B cell (primary cell): ENCODE measurements at regions not wholly inside any gene's neighbourhood (a gene's known extent, or its start where the extent isn't known, plus 50 kb on each side); places are given as distances from the start of the nearest gene placed in this dataset.

Experiments
- ATAC-seq: fragments of 200-7000 bp; cut with Tn5 transposase; one replicate; pipeline ENCODE4 v1.10.0; 2021; ENCODE audit warnings: low read depth, mild to moderate bottlenecking, moderate number of reproducible peaks, moderate library complexity
- CTCF ChIA-PET: fragments of 350-600 bp; sonication (Branson Sonifier 250); formaldehyde crosslinking; loops from one replicate; lab custom pipeline; 2021; ENCODE audit warnings: antibody characterized with exemption, inconsistent platforms; lab: Charles Lee
- POLR2A ChIA-PET: fragments of 350-600 bp; sonication (Branson Sonifier 250); formaldehyde crosslinking; loops from one replicate; lab custom pipeline; 2021; ENCODE audit warnings: antibody characterized with exemption; lab: Charles Lee
- DNase-seq: peaks from one replicate; pipeline ENCODE4 v3.0.0; 2013
- H2AFZ ChIP-seq: 2 replicates; pipeline ENCODE4 v1.6.1; 2012; ENCODE audit warnings: mild to moderate bottlenecking, low read depth, low read length; ENCODE audit not compliant: insufficient read depth, poor library complexity, severe bottlenecking
- H3K27ac ChIP-seq, 2 donors: 1 replicate in 1 of 2; 2 replicates in 1 of 2; pipeline ENCODE4 v1.5.1; 2012 to 2013; ENCODE audit warnings: low read length in 2 of 2, mild to moderate bottlenecking in 2 of 2, moderate library complexity in 1 of 2
- H3K27me3 ChIP-seq, 4 experiments: fragments of 200-600 bp in 1 of 4; sonication (generic) in 1 of 4; replicated peaks in 1 of 4; 1 replicate in 2 of 4; 2 replicates in 2 of 4; pipeline versions ENCODE4 v1.6.1 to v1.7.0; 2013 to 2016; ENCODE audit warnings: low read length in 3 of 4, mild to moderate bottlenecking in 2 of 4, mixed read lengths in 1 of 4, moderate library complexity in 1 of 4; ENCODE audit not compliant: insufficient read depth in 4 of 4, control insufficient read depth in 3 of 4; ENCODE audit errors: control extremely low read depth in 1 of 4
- H3K36me3 ChIP-seq, 2 experiments: replicated peaks in 1 of 2; 1 replicate in 1 of 2; 2 replicates in 1 of 2; pipeline versions ENCODE4 v1.6.1 to v1.7.1; 2013; ENCODE audit warnings: low read length in 1 of 2; ENCODE audit not compliant: insufficient read depth in 2 of 2, control insufficient read depth in 1 of 2; ENCODE audit errors: control extremely low read depth in 1 of 2, extremely low read depth in 1 of 2
- H3K4me1 ChIP-seq, 2 donors: fragments of 200-600 bp in 1 of 2; sonication (generic) in 1 of 2; 1 replicate in 1 of 2; 2 replicates in 1 of 2; pipeline versions ENCODE4 v1.5.1 to v1.6.1; 2013 to 2017; ENCODE audit warnings: low read length in 2 of 2; ENCODE audit not compliant: control insufficient read depth in 2 of 2, insufficient read depth in 2 of 2
- H3K4me2 ChIP-seq: replicated peaks from 2 replicates; pipeline ENCODE3; 2012; ENCODE audit warnings: mild to moderate bottlenecking, low read depth, low read length; ENCODE audit not compliant: poor library complexity, severe bottlenecking
- H3K4me3 ChIP-seq, 5 experiments: fragments of 200-600 bp in 1 of 5; sonication (generic) in 1 of 5; 1 replicate in 3 of 5; 2 replicates in 2 of 5; pipeline versions ENCODE4 v1.5.1 to v1.7.0; 2011 to 2016; ENCODE audit warnings: low read length in 4 of 5, mild to moderate bottlenecking in 4 of 5, low read depth in 2 of 5, control low read depth in 1 of 5, moderate library complexity in 1 of 5; ENCODE audit not compliant: insufficient read depth in 1 of 5; ENCODE audit errors: control extremely low read depth in 1 of 5, extremely low read depth in 1 of 5
- H3K79me2 ChIP-seq: fragments of 200-600 bp; sonication (generic); one replicate; pipeline ENCODE4 v1.6.0; 2016; ENCODE audit warnings: low read length; ENCODE audit not compliant: control insufficient read depth, insufficient read depth
- H3K9ac ChIP-seq: fragments of 200-600 bp; sonication (generic); 2 replicates; pipeline ENCODE4 v1.6.1; 2017; ENCODE audit warnings: mild to moderate bottlenecking, low read length, moderate library complexity
- H3K9me3 ChIP-seq, 3 donors: one replicate each; pipeline versions ENCODE4 v1.6.1 to v1.7.1; 2013; ENCODE audit warnings: low read length in 2 of 3; ENCODE audit not compliant: control insufficient read depth in 2 of 3, insufficient read depth in 1 of 3; ENCODE audit errors: control extremely low read depth in 1 of 3
- H4K20me1 ChIP-seq: 2 replicates; pipeline ENCODE4 v1.6.0; 2012; ENCODE audit warnings: mild to moderate bottlenecking, low read length; ENCODE audit not compliant: insufficient read depth, control insufficient read depth, poor library complexity, severe bottlenecking
- H3K27ac Mint-ChIP-seq: one replicate; pipeline ENCODE4 v1.8.0; 2021; ENCODE audit warnings: mixed read lengths
- H3K27me3 Mint-ChIP-seq: one replicate; pipeline ENCODE4 v1.8.0; 2021; ENCODE audit warnings: mixed read lengths
- H3K4me1 Mint-ChIP-seq: one replicate; pipeline ENCODE4 v1.8.0; 2021; ENCODE audit warnings: mixed read lengths
- H3K4me3 Mint-ChIP-seq: one replicate; pipeline ENCODE4 v1.8.0; 2021; ENCODE audit warnings: mixed read lengths
- H3K9me3 Mint-ChIP-seq: one replicate; pipeline ENCODE4 v1.8.0; 2022; ENCODE audit warnings: mixed read lengths; ENCODE audit not compliant: insufficient read depth
- EZH2 ChIP-seq: IDR thresholded peaks from 2 replicates; pipeline ENCODE4 v1.6.1; 2012; ENCODE audit warnings: borderline replicate concordance, low read depth, mild to moderate bottlenecking, moderate library complexity, low read length; ENCODE audit not compliant: insufficient read depth, poor library complexity, severe bottlenecking
- WGBS: methylation state at CpG from one replicate; pipeline ENCODE4 v1.1.5; 2013; ENCODE audit warnings: missing lambda C conversion rate; ENCODE audit not compliant: insufficient coverage; 5-methylcytosine and 5-hydroxymethylcytosine counted together
- intact Hi-C: fragments of 100-400 bp; cut with micrococcal nuclease; formaldehyde crosslinking; loops from one replicate; pipeline ENCODE4 v1.10.0; 2022
- TF ChIP-seq, protein P1 (sequence below): fragments of 200-600 bp; IDR thresholded peaks from one replicate; pipeline ENCODE4 v1.8.0; 2022; ENCODE audit warnings: antibody characterized with exemption, mild to moderate bottlenecking

DNA sequence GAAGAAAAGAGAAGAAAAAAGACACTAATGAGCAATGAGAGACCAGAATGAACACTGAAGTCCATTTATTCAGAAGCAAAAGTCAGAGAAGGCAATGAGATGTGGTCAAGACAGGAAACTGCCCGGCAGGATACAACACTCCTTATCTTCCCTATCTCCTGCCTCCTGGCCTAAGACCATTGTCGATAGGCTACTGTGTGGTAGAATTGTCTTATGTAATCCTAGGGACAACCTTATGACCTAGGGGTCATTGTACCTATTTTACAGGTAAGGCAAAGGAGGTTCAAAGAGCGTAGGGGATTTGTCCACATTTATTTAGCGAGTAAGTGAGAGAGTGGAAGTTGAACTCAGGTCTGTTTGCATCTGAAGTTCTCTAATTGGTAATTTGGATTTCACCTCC is 63.0 kb upstream of the PTPN3 start:
- Mint-ChIP-seq H3K9me3 (no peaks in the 10 kb centered on the region), H3K4me3 (no peak overlapping the region), H3K27ac (no peak overlapping the region), H3K27me3 (peaks cover 20% of the 10 kb centered on the region), H3K4me1 (no peaks in the 10 kb centered on the region)
- TF ChIP-seq, protein P1, sequence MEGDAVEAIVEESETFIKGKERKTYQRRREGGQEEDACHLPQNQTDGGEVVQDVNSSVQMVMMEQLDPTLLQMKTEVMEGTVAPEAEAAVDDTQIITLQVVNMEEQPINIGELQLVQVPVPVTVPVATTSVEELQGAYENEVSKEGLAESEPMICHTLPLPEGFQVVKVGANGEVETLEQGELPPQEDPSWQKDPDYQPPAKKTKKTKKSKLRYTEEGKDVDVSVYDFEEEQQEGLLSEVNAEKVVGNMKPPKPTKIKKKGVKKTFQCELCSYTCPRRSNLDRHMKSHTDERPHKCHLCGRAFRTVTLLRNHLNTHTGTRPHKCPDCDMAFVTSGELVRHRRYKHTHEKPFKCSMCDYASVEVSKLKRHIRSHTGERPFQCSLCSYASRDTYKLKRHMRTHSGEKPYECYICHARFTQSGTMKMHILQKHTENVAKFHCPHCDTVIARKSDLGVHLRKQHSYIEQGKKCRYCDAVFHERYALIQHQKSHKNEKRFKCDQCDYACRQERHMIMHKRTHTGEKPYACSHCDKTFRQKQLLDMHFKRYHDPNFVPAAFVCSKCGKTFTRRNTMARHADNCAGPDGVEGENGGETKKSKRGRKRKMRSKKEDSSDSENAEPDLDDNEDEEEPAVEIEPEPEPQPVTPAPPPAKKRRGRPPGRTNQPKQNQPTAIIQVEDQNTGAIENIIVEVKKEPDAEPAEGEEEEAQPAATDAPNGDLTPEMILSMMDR, result no peak
- TF ChIP-seq EZH2, result no peak
- Histone ChIP-seq H3K4me3 (no peak overlapping the region), H3K27ac (no peak overlapping the region), H3K36me3 (no peaks in the 10 kb centered on the region), H3K4me1 (no peaks in the 10 kb centered on the region), H3K4me2 (no peak overlapping the region), H3K9me3 (no peaks in the 10 kb centered on the region), H2AFZ (no peak overlapping the region), H3K27me3 (peaks cover 0 to 17% (median 4%) of the 10 kb centered on the region in 4 experiments), H3K9ac (no peak overlapping the region), H3K79me2 (no peaks in the 10 kb centered on the region), H4K20me1 (no peaks in the 10 kb centered on the region)
- ChIA-PET CTCF (no interaction called here), POLR2A (no interaction called here)
- DNase-seq (no peak), ATAC-seq (no peak)
- no CpG with 5 or more reads among the region's 4 CpGs for WGBS
- intact Hi-C loops, result no loop called here

DNA sequence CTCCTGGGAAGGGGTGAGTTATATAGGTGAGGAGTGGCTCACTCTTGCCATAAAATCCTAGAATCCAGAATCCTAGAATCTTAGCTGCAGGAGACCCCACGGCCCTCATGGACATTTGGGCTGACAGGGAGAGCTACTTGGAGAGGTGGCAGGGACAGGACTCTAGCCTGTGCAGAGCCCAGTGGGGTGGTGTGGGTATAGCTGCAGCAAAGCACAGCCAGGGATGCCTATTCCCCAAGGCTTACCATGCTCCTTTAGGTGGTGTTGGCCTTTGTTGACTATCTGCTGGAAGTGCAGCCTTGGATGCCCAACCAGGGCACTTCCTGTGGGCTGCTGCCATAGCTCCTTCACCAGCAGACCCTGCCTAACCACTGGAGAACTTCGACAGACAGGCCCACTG is 70.0 kb upstream of the PTPN3 start:
- H3K36me3 ChIP-seq, result no peaks in the 10 kb centered on the region
- no peaks in the 10 kb centered on the region for H4K20me1 ChIP-seq
- H3K4me3 ChIP-seq, result no peak overlapping the region
- H3K4me3 Mint-ChIP-seq, result no peak overlapping the region
- WGBS, result 56% methylated on average over 2 of the region's 2 CpGs
- H3K79me2 ChIP-seq, result no peaks in the 10 kb centered on the region
- POLR2A ChIA-PET, result no interaction called here
- ATAC-seq (no peak), DNase-seq (no peak)
- peaks cover 24% of the 10 kb centered on the region for H3K27me3 Mint-ChIP-seq
- H3K27ac ChIP-seq, result no peak overlapping the region
- intact Hi-C loops, result no loop called here
- no peaks in the 10 kb centered on the region for H3K4me1 ChIP-seq
- H3K4me2 ChIP-seq, result no peak overlapping the region
- H3K9ac ChIP-seq, result no peak overlapping the region
- H3K9me3 ChIP-seq, result no peaks in the 10 kb centered on the region
- H3K27ac Mint-ChIP-seq, result no peak overlapping the region
- no peak overlapping the region for H2AFZ ChIP-seq
- H3K9me3 Mint-ChIP-seq, result no peaks in the 10 kb centered on the region
- TF ChIP-seq, protein P1, result no peak
- no peak for TF ChIP-seq EZH2
- H3K27me3 ChIP-seq, result peaks cover 0 to 12% (median 5%) of the 10 kb centered on the region in 4 experiments
- no peaks in the 10 kb centered on the region for H3K4me1 Mint-ChIP-seq
- CTCF ChIA-PET, result no interaction called here
